CD4-positive, alpha-beta T cell treated with Interleukin-4 for 1 hour (primary cell): ENCODE measurements at regions not wholly inside any gene's neighbourhood (a gene's known extent, or its start where the extent isn't known, plus 50 kb on each side); places are given as distances from the start of the nearest gene placed in this dataset.
"Not testable (repeated sequence)": the region's sequence is repeated elsewhere in the genome, so short reads cannot be mapped to it uniquely, and the experiment has no call there.

Experiments
- DNase-seq, 2 donors: peaks; one replicate each; pipeline ENCODE4 v3.0.0-alpha.2; 2020 to 2022

DNA sequence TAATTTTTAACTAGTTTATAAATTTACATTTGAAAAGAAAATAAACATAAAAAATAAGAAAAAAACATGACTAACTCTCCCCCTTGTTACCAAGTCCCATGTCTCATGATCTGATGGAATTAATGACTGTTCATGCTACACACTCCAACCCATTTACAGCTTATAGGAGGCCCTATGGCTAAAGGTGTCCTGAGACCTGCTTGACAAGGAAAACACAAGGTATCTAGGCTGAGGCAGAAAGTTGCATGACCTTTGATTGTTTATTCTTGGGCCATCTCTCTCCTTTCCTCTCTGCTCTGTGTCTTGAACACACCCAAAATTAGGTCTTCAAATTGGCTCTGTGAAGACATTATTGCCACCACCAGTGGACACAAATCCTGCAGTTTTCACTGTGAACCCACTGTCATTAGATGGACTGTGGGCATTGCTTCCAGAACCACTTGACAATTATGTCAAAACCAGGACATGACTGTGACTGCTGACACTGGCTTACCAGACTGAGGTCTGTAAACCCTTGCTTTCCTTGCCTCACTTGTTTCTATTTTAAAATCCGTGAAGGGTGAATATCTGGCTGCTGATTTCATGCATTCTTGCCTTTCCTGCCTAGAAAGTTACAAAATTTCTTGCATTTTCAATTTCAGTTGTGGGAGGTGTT is 386.5 kb upstream of the SPRY2 start:
- no peak for DNase-seq

DNA sequence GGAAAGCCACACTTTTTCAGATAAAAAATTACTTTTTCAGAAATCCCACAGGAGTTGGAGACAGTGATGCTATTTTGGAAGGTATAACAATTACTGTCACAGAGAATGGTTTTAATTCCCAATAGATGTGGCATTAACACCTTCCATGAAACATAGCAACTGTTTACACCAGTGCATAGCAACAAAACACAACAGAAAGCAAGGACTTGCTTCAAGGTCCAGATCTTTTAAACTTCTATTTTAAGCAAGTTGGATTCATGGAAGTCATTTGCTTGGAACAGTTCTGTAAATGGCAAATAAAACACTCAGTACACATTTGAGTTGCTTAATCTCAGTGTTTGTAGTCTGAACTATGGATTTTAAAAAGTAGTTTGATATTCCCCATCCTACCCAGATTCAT is 385.9 kb upstream of the SPRY2 start:
- no peak for DNase-seq

DNA sequence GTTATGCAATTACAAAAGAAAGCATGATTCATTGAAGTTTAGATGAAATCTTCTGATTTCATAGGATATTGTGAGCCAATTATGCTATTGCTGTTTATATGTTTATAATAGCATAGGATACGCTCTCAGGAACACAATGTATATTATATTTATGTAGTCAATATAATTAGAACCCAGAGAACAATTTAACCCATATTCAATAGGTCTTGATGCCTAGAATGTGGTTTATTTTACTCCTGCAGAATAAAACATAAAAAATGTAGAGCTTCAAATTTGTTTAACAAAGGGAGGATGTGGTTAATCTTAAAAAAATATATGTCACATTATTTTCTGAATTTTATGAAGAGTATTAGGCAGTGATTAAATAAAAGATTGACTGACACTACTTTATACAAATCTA is 380.8 kb upstream of the SPRY2 start:
- no peak for DNase-seq

DNA sequence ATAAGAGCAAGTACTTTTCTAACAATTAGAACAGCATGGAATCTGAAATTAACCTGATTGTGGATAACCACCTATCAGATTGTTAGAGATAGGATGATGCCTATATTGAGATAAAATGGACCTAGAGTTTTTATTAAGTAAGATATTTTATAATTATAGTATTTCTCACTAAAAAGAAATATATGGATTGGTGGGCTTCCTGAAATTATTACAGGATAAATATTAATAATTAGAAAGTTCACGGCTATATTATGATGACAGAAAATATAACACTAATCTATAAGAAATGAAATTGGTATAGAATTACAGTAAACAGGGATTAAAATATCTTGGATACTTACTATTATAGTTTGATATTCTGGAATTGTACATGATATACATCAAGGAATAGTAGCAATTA is 378.0 kb upstream of the SPRY2 start:
- DNase-seq: no peak

DNA sequence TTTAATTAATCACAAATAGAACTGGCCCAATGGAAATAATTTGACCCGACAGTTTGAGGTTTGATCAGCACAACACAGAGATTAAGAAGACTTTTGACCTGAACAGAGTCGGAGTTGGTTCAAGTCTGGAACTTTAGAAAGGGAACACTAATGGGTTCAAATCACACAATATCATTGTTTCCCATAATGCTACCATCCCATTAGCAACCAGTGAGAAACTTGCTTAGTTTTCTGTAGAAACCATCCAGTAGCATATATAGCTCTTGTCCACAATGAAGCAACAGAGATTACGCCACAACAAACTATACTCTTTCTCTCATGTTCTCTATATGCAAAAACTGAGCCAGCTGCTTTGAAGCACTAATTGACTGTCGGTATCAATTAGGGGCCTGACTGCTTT is 376.9 kb upstream of the SPRY2 start:
- DNase-seq: no peak

DNA sequence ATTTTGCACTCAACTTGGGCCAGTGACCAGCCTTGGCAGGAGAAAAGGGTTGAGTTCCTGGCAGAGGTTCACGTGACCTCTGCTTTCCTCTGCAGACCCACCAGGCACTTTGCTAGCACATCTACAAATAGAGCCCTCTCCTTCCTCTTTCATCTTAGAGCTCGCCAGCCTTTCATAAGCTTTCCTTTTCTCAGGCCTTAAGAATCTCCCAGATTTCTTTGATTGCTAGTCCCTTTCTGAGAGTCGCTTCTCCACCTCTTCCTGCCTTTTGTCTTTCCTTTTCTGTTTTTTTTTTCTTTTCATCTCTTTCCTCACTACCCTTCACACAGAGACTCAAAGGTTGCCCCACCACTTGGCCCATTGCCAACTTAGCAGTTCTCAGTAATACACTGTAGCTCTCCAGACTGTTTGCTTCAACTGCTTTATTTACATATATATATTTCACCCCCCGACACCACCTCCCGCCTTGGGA is 375.7 kb upstream of the SPRY2 start:
- DNase-seq: no peak

DNA sequence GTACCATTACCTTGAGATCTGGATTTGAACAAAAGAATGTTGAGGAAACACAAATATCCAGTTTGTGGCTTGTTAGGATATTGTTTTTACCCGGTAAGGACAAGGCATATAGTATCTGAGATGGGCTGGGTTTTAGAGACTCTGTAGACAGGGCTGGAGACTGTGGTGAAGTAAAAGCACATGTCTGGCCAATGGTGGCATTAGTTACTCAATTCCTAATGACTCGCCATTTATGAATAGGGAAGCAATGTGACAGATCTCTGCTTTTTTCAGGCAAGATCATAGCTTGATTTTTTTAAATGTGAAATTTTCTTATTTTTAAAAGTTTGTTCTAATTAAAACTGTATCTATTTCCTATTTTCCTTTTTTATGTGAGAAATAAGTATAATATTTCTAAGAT is 371.1 kb upstream of the SPRY2 start:
- no peak for DNase-seq

DNA sequence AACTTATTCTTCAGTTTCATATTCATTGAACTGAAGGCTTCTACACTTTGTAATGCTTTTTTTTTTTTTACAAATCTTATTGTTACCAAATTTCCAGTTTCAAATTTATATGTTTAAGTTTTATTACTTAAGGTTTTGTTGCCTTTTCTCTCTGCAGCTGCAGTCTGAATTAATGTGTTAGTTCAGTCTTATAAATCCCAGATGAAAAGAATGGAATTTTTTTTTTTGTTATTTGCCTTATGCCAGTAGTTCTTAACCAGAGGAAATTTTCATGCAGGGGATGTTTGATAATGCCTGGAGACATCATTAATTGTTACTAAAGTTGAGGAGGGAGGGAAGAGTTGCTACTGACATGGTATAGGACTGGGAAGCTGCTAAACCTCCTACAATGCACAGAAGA is 367.9 kb upstream of the SPRY2 start:
- DNase-seq: no peak

DNA sequence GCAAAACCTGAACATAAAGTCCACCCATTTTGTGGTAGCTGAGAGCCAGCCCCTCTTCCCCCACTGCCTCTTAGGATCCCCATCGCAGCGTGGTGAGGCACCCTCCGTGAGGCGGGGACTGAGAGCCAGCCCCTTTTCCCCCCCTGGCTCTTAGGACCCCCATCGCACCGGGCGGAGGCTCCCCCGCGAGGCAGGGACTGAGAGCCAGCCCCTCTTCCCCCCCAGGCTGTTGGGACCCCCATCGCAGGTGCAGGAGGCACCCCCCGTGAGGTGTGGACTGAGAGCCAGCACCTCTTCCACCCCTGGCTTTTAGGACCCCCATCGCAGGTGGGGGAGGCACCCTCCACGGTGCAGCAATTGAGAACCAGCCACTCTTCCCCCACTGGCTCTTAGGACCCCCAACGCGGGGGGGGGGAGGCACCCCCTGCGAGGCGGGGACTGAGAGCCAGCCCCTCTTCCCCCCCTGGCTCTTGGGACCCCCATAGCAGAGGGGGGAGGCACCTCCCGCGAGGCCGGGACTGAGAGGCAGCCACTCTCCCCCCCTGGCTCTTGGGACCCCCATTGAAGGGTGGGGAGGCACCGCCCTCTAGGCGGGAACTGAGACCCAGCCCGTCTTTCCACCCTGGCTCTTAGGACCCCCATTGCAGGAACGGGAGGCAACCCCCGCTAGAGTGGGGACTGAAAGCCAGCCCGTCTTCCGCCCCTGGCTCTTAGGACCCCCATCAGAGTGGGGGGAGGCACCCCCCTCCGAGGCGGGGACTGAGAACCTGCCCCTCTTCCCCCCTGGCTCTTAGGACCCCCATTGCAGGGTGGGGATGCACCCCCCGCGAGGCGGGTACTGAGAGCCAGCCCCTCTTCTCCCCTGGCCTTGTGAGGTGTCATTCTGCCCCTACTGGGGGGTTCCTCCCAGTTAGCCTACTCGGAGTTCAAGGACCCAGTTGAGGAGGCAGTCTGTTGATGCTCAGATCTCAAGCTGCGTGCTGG is 366.4 kb upstream of the SPRY2 start:
- no peak for DNase-seq

DNA sequence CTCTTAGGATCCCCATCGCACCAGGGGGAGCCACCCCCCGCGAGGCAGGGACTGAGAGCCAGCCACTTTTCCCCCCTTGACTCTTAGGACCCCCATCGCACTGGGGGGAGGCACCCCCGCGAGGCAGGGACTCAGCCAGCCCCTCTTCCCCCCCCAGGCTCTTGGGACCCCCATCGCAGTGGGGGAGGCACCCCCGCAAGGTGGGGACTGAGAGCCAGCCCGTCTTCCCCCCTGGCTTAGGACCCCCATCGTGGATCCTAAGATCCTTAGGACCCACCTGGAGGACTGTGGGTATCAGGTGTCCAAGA is 365.2 kb upstream of the SPRY2 start:
- no peak for DNase-seq

DNA sequence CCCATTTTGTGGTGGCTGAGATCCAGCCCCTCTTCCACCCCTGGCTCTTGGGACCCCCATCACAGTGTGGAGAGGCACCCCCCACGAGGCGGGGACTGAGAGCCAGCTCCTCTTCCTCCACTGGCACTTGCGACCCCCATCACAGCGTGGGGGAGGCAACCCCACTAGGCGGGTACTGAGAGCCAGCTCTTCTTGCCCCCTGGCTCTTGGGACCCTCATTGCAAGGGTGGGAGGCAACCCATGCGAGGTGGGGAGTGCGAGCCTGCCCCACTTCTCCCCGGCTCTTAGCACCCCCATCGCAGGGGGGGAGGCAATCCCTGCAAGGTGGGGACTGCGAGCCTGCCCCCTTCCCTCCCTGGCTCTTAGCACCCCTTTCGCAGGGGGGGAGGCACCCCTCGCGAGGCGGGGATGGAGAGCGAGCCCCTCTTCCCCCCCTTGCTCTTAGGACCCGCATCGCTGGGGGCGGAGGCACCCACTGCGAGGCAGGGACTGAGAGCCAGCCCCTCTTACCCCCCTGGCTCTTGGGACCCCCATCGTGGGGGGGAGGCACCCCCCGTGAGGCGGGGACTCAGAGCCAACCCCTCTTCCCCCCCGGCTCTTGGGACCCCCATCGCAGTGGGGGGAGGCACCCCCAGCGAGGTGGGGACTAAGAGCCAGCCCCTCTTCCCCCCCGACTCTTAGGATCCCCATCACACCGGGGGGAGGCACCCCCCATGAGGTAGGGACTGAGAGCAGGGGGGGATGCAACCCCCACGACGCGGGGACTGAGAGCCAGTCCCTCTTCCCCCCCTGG is 364.6 kb upstream of the SPRY2 start:
- no peak for DNase-seq

DNA sequence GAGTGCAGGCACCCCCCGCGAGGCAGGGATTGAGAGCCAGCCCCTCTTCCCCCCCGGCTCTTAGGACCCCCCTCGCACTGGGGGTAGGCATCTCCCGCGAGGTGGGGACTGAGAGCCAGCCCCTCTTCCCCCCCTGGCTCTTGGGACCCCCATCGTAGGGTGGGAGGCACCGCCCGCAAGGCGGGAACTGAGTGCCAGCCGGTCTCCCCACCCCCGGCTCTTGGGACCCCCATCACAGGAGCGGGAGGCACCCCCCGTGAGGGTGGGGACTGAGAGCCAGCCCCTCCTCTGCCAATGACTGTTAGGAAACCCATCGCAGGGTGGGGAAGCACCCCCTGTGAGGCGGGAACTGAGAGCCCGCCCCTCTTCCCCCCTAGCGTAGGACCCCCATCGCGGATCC is 363.4 kb upstream of the SPRY2 start:
- DNase-seq: no peak

DNA sequence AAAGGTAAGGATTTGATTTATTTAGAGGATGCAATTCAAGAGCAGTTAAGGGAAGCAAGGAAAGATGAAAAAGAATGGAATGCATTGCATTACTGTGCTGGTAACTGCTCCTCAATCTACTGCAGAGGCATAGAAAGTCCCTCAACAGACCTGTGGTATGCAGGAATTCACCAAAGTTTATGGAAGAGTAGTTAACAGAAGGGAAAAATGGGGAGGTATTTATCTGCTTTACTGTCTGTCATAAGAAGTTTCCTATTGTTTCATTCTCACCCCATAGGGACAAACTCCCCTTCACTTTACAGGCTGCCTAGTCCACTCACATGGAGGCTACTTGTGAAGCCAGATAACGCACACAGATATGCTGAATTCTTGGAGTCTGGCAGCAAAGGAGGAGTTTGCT is 354.9 kb upstream of the SPRY2 start:
- DNase-seq: no peak

DNA sequence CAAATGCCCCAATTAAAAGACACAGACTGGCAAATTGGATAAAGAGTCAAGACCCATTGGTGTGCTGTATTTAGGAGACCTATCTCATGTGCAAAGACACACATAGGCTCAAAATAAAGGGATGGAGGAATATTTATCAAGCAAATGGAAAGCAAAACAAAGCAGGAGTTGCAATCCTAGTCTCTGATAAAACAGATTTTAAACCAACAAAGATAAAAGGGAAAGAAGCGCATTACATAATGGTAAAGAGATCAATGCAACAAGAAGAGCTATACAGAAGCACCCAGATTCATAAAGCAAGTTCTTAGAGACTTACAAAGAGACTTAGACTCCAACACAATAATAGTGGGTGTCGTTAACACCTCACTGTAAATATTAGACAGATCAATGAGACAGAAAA is 350.9 kb upstream of the SPRY2 start:
- not testable (repeated sequence) for DNase-seq

DNA sequence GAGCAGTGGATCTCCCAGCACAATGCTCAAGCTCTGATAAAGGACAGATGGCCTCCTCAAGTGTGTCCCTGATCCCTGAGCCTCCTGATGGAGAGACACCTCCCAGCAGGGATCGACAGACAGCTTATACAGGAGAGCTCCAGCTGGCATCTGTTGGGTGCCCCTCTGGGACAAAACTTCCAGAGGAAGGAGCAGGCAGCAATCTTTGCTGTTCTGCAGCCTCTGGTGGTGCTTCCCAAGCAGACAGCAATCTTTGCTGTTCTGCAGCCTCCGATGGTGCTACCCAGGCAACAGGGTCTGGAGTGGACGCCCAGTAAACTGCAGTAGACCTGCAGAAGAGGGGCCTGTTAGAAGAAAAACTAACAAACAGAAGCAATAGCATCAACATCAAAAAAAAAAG is 349.3 kb upstream of the SPRY2 start:
- no peak for DNase-seq

DNA sequence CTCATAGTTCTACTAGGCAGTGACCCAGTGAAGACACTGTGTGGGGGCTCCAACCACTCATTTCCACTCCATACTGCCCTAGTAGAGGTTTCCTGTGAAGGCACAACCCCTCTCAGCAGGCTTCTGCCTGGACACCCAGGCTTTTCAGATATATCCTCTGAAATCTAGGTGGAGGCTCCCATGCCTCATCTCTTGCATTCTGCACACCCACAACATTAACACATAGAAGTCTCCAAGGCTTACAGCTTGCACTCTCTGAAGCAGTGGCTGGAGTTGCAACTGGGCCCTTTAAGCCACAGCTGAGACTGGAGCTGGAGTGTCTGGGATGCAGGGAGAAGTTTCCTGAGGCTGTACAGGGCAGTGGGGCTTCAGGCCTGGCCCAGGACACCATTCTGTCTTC is 347.7 kb upstream of the SPRY2 start:
- no peak for DNase-seq

DNA sequence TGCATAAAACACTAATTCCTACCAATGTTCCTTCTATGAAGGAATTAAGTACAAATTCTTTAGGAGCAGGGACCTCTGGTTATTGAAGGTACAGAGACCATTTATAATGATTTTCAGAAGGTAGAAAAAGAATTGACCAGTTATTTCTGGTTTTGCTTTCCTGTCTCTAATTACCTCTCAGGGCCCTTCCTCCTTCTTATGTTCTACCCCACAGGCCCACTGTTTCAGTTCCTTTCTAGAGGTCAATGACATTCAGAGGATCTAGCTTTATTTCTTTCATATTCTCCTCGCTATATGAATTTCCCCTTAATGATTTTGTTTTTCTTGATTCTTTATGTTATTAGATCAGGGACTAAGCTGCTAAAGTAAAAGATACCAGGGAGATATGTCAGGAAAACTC is 345.0 kb upstream of the SPRY2 start:
- no peak for DNase-seq

DNA sequence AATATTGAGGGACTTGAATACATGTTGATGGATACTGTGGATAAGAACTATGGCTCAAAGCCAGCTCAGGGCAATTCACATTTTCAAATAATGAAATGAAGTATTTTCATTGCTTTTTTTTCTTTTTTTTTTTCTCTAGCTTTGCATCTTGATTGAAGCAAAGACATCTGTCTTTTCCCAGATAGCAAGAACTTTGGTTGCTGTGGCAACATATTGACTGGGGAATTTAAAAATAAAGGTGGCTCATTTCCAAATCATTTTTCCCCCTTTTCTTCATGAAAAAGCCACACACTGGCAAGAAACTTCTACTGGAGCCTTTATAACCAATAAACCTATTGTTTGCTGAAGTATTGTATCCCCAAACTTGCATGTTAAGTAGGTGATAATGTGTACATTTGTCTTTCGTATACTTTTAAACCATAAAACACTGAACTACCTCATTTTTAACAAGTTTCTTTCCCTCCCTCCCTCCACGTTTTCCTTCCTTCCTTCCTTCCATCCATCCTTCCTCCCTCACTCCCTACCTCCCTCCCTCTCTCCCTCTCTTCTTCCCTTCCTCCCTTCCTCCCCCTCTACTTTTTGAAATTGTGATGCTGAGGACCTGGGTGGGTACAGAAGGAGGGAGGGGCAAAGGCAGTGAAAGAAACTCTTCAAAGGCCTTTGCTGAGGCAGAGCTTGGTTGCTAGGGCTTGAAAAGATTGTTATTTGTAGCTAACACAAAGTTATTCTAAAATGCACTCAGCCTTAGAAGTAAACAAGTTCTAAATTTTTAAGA is 343.5 kb upstream of the SPRY2 start:
- no peak for DNase-seq

DNA sequence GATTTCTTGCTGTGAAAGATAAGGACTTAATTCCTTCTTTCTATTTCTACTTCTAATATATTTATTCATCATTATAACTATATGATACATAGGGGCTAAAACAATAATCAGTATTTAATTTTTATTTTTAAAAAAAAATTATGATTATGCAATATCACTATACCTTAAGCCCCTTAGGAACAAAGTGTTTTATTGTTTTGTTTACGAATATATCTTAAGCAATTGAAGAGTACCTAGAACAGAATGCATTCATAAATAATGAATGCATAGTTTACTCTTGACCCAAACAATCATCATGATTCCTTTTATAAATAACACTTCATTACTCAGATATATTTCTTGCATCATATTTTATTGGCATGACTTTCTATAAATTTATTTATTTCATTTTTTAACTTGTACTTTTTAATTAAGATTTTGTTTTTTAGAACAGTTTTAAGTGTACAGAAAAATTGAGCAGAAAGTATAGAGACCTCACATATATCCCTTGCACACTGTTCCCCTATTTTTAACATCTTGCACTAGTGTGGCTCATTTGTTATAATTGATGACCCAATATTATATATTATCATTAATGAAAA is 339.9 kb upstream of the SPRY2 start:
- DNase-seq: no peak

DNA sequence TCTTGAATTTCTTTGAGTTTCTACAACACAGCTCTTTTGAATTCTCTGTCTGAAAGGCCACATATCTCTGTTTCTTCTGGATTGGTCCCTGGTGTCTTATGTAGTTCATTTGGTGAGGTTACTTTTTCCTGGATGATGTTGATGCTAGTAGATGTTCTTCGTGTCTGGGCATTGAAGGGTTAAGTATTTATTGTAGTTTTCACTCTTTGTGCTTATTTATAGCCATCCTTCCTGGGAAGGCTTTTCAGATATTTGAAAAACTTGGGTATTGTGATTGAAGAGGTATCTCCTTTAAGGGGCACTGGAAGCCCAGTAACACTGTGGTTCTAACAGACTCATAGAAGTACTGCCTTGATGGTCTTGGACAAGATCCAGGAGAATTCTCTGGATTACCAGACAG is 338.5 kb upstream of the SPRY2 start:
- no peak for DNase-seq

DNA sequence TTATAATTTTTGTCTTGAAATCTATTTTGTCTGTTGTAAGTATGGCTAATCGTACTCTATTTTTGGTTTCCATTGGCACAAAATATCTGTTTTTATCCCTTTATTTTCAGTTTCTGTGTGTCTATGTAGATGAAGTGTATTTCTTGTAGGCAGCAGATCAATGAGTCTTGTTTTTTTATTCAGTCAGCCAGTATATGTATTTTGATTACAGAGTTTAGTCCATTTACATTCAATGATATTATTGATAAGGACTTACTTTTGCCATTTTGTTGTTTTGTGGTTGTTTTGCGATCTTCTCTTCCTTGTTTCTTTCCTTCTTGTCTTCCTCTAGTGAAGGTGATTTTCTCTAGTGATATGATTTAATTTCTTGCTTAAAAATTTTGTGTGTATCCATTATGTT is 336.3 kb upstream of the SPRY2 start:
- no peak for DNase-seq

DNA sequence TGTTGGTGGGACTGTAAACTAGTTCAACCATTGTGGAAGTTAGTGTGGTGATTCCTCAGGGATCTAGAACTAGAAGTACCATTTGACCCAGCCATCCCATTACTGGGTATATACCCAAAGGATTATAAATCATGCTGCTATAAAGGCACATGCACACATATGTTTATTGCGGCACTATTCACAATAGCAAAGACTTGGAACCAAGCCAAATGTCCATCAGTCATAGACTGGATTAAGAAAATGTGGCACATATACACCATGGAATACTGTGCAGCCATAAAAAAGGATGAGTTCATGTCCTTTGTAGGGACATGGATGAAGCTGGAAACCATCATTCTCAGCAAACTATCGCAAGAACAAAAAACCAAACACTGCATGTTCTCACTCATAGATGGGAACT is 334.5 kb upstream of the SPRY2 start:
- not testable (repeated sequence) for DNase-seq

DNA sequence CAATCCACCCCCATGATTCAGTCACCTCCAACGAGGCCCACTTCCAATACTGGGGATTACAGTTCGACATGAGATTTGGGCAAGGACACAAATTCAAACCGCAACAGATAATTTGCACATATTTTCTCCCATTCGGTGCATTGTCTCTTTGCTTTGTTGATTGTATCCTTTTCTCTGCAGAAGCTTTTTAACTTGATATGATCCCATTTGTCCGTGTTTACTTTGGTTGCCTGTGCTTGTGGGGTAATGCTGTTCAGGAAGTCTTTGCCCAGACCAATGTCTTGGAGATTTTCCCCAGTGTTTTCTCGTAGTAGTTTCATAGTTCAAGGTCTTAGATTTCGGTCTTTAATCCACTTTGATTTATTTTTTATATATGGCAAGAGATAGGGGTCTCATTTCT is 330.8 kb upstream of the SPRY2 start:
- no peak for DNase-seq
